ENCODE measurements at regions not wholly inside any gene's neighbourhood (a gene's known extent, or its start where the extent isn't known, plus 50 kb on each side); places are given as distances from the start of the nearest gene placed in this dataset.

DNA sequence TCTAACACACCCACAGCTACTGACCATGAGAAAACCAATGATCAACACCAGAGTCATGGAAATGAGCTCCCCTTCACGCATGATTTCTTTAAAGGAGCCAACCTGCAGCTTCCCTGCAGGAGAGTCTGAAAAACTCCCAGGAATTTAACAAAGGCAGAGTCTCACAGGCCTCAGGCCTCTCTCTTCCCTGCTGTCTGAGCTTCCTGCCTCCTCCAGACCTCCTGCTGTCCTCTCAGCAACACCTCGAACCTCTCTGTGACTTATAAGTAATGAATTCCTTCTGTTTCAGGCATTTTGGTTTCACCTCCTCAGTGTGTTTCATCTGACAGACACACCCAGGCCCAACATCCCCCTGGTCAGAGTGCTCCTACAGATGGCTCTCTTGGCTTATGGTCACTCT, 1044.4 kb downstream of the UQCRFS1 start:
- H3K27me3 ChIP-seq (ENCODE audit: insufficient read depth, poor library complexity, severe bottlenecking) = no peaks in the 10 kb centered on the region
- no peak overlapping the region for H3K4me3 ChIP-seq (ENCODE audit: severe bottlenecking)
- H3K36me3 ChIP-seq (ENCODE audit: low read depth) = no peaks in the 10 kb centered on the region
- DNase-seq (ENCODE audit: low spot score) = no peak
- no peaks in the 10 kb centered on the region for H3K4me1 ChIP-seq (ENCODE audit: insufficient read depth, poor library complexity, severe bottlenecking)
- TF ChIP-seq, protein P1, sequence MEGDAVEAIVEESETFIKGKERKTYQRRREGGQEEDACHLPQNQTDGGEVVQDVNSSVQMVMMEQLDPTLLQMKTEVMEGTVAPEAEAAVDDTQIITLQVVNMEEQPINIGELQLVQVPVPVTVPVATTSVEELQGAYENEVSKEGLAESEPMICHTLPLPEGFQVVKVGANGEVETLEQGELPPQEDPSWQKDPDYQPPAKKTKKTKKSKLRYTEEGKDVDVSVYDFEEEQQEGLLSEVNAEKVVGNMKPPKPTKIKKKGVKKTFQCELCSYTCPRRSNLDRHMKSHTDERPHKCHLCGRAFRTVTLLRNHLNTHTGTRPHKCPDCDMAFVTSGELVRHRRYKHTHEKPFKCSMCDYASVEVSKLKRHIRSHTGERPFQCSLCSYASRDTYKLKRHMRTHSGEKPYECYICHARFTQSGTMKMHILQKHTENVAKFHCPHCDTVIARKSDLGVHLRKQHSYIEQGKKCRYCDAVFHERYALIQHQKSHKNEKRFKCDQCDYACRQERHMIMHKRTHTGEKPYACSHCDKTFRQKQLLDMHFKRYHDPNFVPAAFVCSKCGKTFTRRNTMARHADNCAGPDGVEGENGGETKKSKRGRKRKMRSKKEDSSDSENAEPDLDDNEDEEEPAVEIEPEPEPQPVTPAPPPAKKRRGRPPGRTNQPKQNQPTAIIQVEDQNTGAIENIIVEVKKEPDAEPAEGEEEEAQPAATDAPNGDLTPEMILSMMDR (IDR thresholded peaks at IDR 0.05; ENCODE audit: poor library complexity, severe bottlenecking) = no peak
- ATAC-seq (ENCODE audit: low read depth) = no peak
- no peak overlapping the region for H3K27ac ChIP-seq (ENCODE audit: poor library complexity, severe bottlenecking)
- H3K9me3 ChIP-seq (ENCODE audit: severe bottlenecking) = no peaks in the 10 kb centered on the region

DNA sequence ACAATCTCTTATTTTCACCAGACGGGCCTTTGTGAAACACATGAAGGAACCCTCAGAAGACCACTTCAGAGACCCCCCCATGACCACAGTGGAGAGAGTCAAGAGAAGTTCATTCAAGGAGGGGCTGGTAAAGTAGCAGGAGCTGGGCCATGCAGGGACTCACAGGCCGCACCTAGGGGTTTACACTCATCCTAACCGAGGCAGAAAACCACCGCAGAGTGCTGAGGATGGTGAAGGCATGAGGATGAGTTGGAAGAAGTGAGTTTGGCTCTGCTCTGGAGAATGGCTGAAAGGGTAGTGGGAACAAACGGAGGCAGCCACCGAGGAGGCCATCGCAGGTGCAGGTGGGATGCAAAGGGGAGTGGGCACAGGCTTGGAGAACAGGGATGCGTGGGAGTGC, 1046.9 kb downstream of the UQCRFS1 start:
- H3K4me3 ChIP-seq (ENCODE audit: severe bottlenecking) = no peak overlapping the region
- ATAC-seq (ENCODE audit: low read depth) (no peak), DNase-seq (ENCODE audit: low spot score) (no peak)
- no peaks in the 10 kb centered on the region for H3K4me1 ChIP-seq (ENCODE audit: insufficient read depth, poor library complexity, severe bottlenecking)
- TF ChIP-seq, protein P1 (IDR thresholded peaks at IDR 0.05; ENCODE audit: poor library complexity, severe bottlenecking) = no peak
- H3K27ac ChIP-seq (ENCODE audit: poor library complexity, severe bottlenecking) = no peak overlapping the region
- no peaks in the 10 kb centered on the region for H3K36me3 ChIP-seq (ENCODE audit: low read depth)
- no peaks in the 10 kb centered on the region for H3K9me3 ChIP-seq (ENCODE audit: severe bottlenecking)
- peaks cover 4% of the 10 kb centered on the region for H3K27me3 ChIP-seq (ENCODE audit: insufficient read depth, poor library complexity, severe bottlenecking)

DNA sequence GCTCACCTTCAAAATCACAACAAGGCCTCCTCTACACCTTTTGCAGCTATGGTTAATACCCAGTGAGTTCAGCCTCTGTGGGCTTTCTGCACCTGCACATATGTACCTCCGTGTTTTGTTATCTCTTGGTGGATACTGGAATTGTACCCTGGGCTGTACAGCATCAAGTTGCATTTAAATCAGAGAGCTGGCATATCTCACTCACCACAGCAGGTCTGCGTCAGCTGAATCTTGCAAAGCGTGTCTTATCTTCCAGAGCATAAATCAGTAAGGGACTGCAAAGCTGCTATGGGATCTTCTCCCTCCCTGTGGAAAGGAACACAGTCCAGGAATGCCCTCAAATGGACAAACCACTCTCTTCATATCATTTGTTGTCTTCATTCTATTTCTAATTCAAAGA, 1048.7 kb downstream of the UQCRFS1 start:
- Histone ChIP-seq H3K4me1 (ENCODE audit: insufficient read depth, poor library complexity, severe bottlenecking) (no peaks in the 10 kb centered on the region), H3K27ac (ENCODE audit: poor library complexity, severe bottlenecking) (no peak overlapping the region), H3K27me3 (ENCODE audit: insufficient read depth, poor library complexity, severe bottlenecking) (peaks cover 4% of the 10 kb centered on the region), H3K4me3 (ENCODE audit: severe bottlenecking) (no peak overlapping the region), H3K9me3 (ENCODE audit: severe bottlenecking) (no peaks in the 10 kb centered on the region), H3K36me3 (ENCODE audit: low read depth) (no peaks in the 10 kb centered on the region)
- no peak for DNase-seq (ENCODE audit: low spot score)
- TF ChIP-seq, protein P1 (IDR thresholded peaks at IDR 0.05; ENCODE audit: poor library complexity, severe bottlenecking) = no peak
- no peak for ATAC-seq (ENCODE audit: low read depth)

DNA sequence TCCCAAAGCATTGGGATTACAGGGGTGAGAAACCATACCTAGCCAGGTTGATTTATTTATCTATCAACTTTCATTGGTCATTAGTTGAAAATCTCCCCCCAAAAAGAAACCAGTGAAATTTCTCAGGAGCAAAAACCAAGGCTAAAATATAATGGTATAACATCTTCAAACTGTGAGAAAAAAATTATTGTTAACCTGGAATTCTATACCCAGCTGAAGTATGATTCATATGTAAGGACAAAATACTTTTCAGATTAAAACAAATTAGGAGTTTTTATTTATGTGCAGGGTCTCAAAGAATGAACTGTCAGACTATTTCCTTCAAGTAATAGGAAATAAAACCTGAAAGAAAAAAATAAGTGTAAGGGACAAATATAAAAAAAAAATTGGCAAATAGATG, 1053.9 kb downstream of the UQCRFS1 start:
- no peaks in the 10 kb centered on the region for H3K9me3 ChIP-seq (ENCODE audit: severe bottlenecking)
- no peaks in the 10 kb centered on the region for H3K36me3 ChIP-seq (ENCODE audit: low read depth)
- H3K27ac ChIP-seq (ENCODE audit: poor library complexity, severe bottlenecking) = no peak overlapping the region
- DNase-seq (ENCODE audit: low spot score) (no peak), ATAC-seq (ENCODE audit: low read depth) (no peak)
- H3K4me3 ChIP-seq (ENCODE audit: severe bottlenecking) = no peak overlapping the region
- H3K4me1 ChIP-seq (ENCODE audit: insufficient read depth, poor library complexity, severe bottlenecking) = no peaks in the 10 kb centered on the region
- TF ChIP-seq, protein P1 (IDR thresholded peaks at IDR 0.05; ENCODE audit: poor library complexity, severe bottlenecking) = no peak
- H3K27me3 ChIP-seq (ENCODE audit: insufficient read depth, poor library complexity, severe bottlenecking) = peaks cover 4% of the 10 kb centered on the region

DNA sequence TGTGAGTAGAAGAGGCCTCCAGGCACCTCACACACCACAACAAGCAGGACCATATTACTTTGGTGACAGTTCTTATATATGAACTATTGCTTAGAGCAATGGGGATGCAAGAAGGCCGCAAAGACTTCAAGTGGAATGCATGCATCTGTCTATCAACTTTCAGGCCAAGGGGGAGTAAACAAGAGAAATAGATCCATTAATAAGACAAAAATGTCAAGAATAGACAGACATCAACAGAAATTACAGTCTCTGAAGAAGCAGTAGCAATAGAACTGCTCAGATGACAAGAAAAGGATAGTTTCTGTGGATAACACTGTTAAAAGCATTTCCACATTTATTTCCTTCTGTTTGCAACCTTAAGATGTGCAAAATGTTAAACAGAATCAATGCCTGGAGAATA, 1057.7 kb downstream of the UQCRFS1 start:
- Histone ChIP-seq H3K9me3 (ENCODE audit: severe bottlenecking) (no peaks in the 10 kb centered on the region), H3K27ac (ENCODE audit: poor library complexity, severe bottlenecking) (no peak overlapping the region), H3K27me3 (ENCODE audit: insufficient read depth, poor library complexity, severe bottlenecking) (no peaks in the 10 kb centered on the region), H3K36me3 (ENCODE audit: low read depth) (no peaks in the 10 kb centered on the region), H3K4me3 (ENCODE audit: severe bottlenecking) (no peak overlapping the region), H3K4me1 (ENCODE audit: insufficient read depth, poor library complexity, severe bottlenecking) (no peaks in the 10 kb centered on the region)
- no peak for ATAC-seq (ENCODE audit: low read depth)
- TF ChIP-seq, protein P1 (IDR thresholded peaks at IDR 0.05; ENCODE audit: poor library complexity, severe bottlenecking) = no peak
- DNase-seq (ENCODE audit: low spot score) = no peak
